HG03565 (cell line): ENCODE measurements at regions not wholly inside any gene's neighbourhood (a gene's known extent, or its start where the extent isn't known, plus 50 kb on each side); places are given as distances from the start of the nearest gene placed in this dataset.

ENCODE experiments used
- ATAC-seq: cut with Tn5 transposase; IDR thresholded peaks from one replicate; pipeline ENCODE4 v1.9.1; 2021; ENCODE audit warnings: mild to moderate bottlenecking, moderate library complexity; ENCODE audit not compliant: unreplicated experiment

GRCh38 chr10:83824099-83824498 is 315.2 kb upstream of the GHITM start:
- ATAC-seq: no peak

- no peak for ATAC-seq
These were observed 305.2 kb upstream of the GHITM start for GRCh38 chr10:83834096-83834495.

GRCh38 chr10:83835945-83836745 is 303.2 kb upstream of the GHITM start:
- ATAC-seq: no peak

- ATAC-seq: no peak
These were observed 290.6 kb upstream of the GHITM start for GRCh38 chr10:83848677-83849076.

- ATAC-seq: no peak
These were observed 290.2 kb upstream of the GHITM start for GRCh38 chr10:83849150-83849549.

- ATAC-seq: no peak
These were observed 287.2 kb upstream of the GHITM start for GRCh38 chr10:83852146-83852545.

GRCh38 chr10:83862723-83863122 is 276.6 kb upstream of the GHITM start:
- no peak for ATAC-seq

- ATAC-seq: no peak
These were observed 275.9 kb upstream of the GHITM start for GRCh38 chr10:83863283-83863966.

GRCh38 chr10:83869898-83870297 is 269.4 kb upstream of the GHITM start:
- no peak for ATAC-seq

- peak; percentile 97 for ATAC-seq
These were observed 267.9 kb upstream of the GHITM start for GRCh38 chr10:83871187-83872081.

GRCh38 chr10:83880252-83880791 is 259.0 kb upstream of the GHITM start:
- ATAC-seq: no peak

GRCh38 chr10:83881661-83882060 is 257.6 kb upstream of the GHITM start:
- no peak for ATAC-seq

GRCh38 chr10:83886871-83887270 is 252.4 kb upstream of the GHITM start:
- ATAC-seq: no peak

GRCh38 chr10:83892737-83893136 is 246.6 kb upstream of the GHITM start:
- no peak for ATAC-seq

GRCh38 chr10:83896219-83896618 is 243.1 kb upstream of the GHITM start:
- no peak for ATAC-seq

- ATAC-seq: no peak
These were observed 241.7 kb upstream of the GHITM start for GRCh38 chr10:83897626-83898025.

GRCh38 chr10:83908506-83908905 is 230.8 kb upstream of the GHITM start:
- no peak for ATAC-seq

- no peak for ATAC-seq
These were observed 230.3 kb upstream of the GHITM start for GRCh38 chr10:83909001-83909400.

GRCh38 chr10:83915801-83916200 is 223.5 kb upstream of the GHITM start:
- ATAC-seq: no peak

- peak; percentile 92 for ATAC-seq
These were observed 221.5 kb upstream of the GHITM start for GRCh38 chr10:83917537-83918506.
